Natural killer cell treated with Interleukin-12 subunit alpha and Interleukin-12 subunit beta and Interleukin-15 and Interleukin-18, amount 100 ng/mL, for 72 hours (primary cell): ENCODE measurements at regions not wholly inside any gene's neighbourhood (a gene's known extent, or its start where the extent isn't known, plus 50 kb on each side); places are given as distances from the start of the nearest gene placed in this dataset.

Experiments used
- ATAC-seq, 2 donors: fragments of 150-1000 bp; cut with Tn5 transposase in 1 of 2; sonication (Bioruptor Pico), chemical (Tn5 transposase) in 1 of 2; 2 replicates each; pipeline ENCODE4 v1.10.0; 2021
- DNase-seq: peaks from one replicate; pipeline ENCODE4 v3.0.0; 2022; ENCODE audit warnings: low spot score
- H3K27ac Mint-ChIP-seq, 2 donors: 1 replicate in 1 of 2; 2 replicates in 1 of 2; pipeline ENCODE4 v1.8.0; 2022; ENCODE audit warnings: mixed read lengths in 2 of 2, mild to moderate bottlenecking in 1 of 2, moderate library complexity in 1 of 2
- H3K27me3 Mint-ChIP-seq, 2 donors: 1 replicate in 1 of 2; 2 replicates in 1 of 2; pipeline ENCODE4 v1.8.0; 2022; ENCODE audit warnings: mixed read lengths in 2 of 2
- H3K36me3 Mint-ChIP-seq: one replicate; pipeline ENCODE4 v1.8.0; 2022; ENCODE audit warnings: mixed read lengths
- H3K4me1 Mint-ChIP-seq, 2 donors: 1 replicate in 1 of 2; 2 replicates in 1 of 2; pipeline ENCODE4 v1.8.0; 2022; ENCODE audit warnings: low read depth in 2 of 2, mixed read lengths in 2 of 2, mild to moderate bottlenecking in 1 of 2
- H3K4me3 Mint-ChIP-seq: one replicate; pipeline ENCODE4 v1.8.0; 2022; ENCODE audit warnings: mixed read lengths
- H3K9me3 Mint-ChIP-seq: 2 replicates; pipeline ENCODE4 v1.8.0; 2022; ENCODE audit warnings: mixed read lengths

GRCh38 chr4:180642732-180643131 lies 1600.5 kb upstream of the TENM3 start:
- DNase-seq (no peak), ATAC-seq (no peak)
- H3K4me1 Mint-ChIP-seq = no peaks in the 10 kb centered on the region
- H3K9me3 Mint-ChIP-seq = no peaks in the 10 kb centered on the region
- H3K27me3 Mint-ChIP-seq = no peaks in the 10 kb centered on the region
- H3K27ac Mint-ChIP-seq = no peak overlapping the region
- no peaks in the 10 kb centered on the region for H3K36me3 Mint-ChIP-seq
- H3K4me3 Mint-ChIP-seq = no peak overlapping the region

GRCh38 chr4:180650273-180650672 lies 1592.9 kb upstream of the TENM3 start:
- DNase-seq = no peak
- Mint-ChIP-seq H3K4me3 (no peak overlapping the region), H3K27ac (no peak overlapping the region), H3K27me3 (no peaks in the 10 kb centered on the region), H3K4me1 (no peaks in the 10 kb centered on the region), H3K9me3 (no peaks in the 10 kb centered on the region), H3K36me3 (no peaks in the 10 kb centered on the region)
- ATAC-seq = no peak

- DNase-seq = no peak
- H3K27me3 Mint-ChIP-seq = no peaks in the 10 kb centered on the region
- no peaks in the 10 kb centered on the region for H3K4me1 Mint-ChIP-seq
- H3K27ac Mint-ChIP-seq = no peak overlapping the region
- H3K9me3 Mint-ChIP-seq = no peaks in the 10 kb centered on the region
- no peak overlapping the region for H3K4me3 Mint-ChIP-seq
- no peak for ATAC-seq
- H3K36me3 Mint-ChIP-seq = no peaks in the 10 kb centered on the region
Observed at GRCh38 chr4:180652533-180652932, 1590.7 kb upstream of the TENM3 start.

GRCh38 chr4:180655886-180656285 lies 1587.3 kb upstream of the TENM3 start:
- H3K9me3 Mint-ChIP-seq = peaks cover 3% of the 10 kb centered on the region
- H3K27ac Mint-ChIP-seq = no peak overlapping the region

GRCh38 chr4:180657881-180658280 lies 1585.3 kb upstream of the TENM3 start:
- H3K4me3 Mint-ChIP-seq = no peak overlapping the region
- ATAC-seq (no peak), DNase-seq (no peak)
- no peaks in the 10 kb centered on the region for H3K36me3 Mint-ChIP-seq
- no peaks in the 10 kb centered on the region for H3K27me3 Mint-ChIP-seq
- peaks cover 3% of the 10 kb centered on the region for H3K9me3 Mint-ChIP-seq
- H3K27ac Mint-ChIP-seq = no peak overlapping the region
- no peaks in the 10 kb centered on the region for H3K4me1 Mint-ChIP-seq

More at GRCh38 chr4:180655886-180656285, 1587.3 kb upstream of the TENM3 start:
- ATAC-seq (no peak), DNase-seq (no peak)
- Mint-ChIP-seq H3K4me1 (no peaks in the 10 kb centered on the region), H3K27me3 (no peaks in the 10 kb centered on the region), H3K36me3 (no peaks in the 10 kb centered on the region), H3K4me3 (no peak overlapping the region)

- ATAC-seq (no peak), DNase-seq (no peak)
- Mint-ChIP-seq H3K36me3 (no peaks in the 10 kb centered on the region), H3K4me3 (no peak overlapping the region), H3K4me1 (no peaks in the 10 kb centered on the region), H3K9me3 (no peaks in the 10 kb centered on the region), H3K27me3 (no peaks in the 10 kb centered on the region), H3K27ac (no peak overlapping the region)
Observed at GRCh38 chr4:180664766-180665368, 1578.3 kb upstream of the TENM3 start.

- no peak overlapping the region for H3K27ac Mint-ChIP-seq
- H3K4me1 Mint-ChIP-seq = no peaks in the 10 kb centered on the region
- H3K36me3 Mint-ChIP-seq = no peaks in the 10 kb centered on the region
- no peaks in the 10 kb centered on the region for H3K9me3 Mint-ChIP-seq
- ATAC-seq = no peak
- DNase-seq = no peak
- H3K27me3 Mint-ChIP-seq = no peaks in the 10 kb centered on the region
- no peak overlapping the region for H3K4me3 Mint-ChIP-seq
Observed at GRCh38 chr4:180665481-180665880, 1577.7 kb upstream of the TENM3 start.

GRCh38 chr4:180665994-180666824 lies 1577.0 kb upstream of the TENM3 start:
- Mint-ChIP-seq H3K27ac (no peak overlapping the region), H3K9me3 (no peaks in the 10 kb centered on the region), H3K27me3 (no peaks in the 10 kb centered on the region), H3K36me3 (no peaks in the 10 kb centered on the region), H3K4me3 (no peak overlapping the region), H3K4me1 (no peaks in the 10 kb centered on the region)
- DNase-seq = no peak
- ATAC-seq = no peak

GRCh38 chr4:180668732-180669131 lies 1574.5 kb upstream of the TENM3 start:
- Mint-ChIP-seq H3K27me3 (no peaks in the 10 kb centered on the region), H3K4me3 (no peak overlapping the region), H3K27ac (no peak overlapping the region), H3K4me1 (no peaks in the 10 kb centered on the region), H3K36me3 (no peaks in the 10 kb centered on the region), H3K9me3 (no peaks in the 10 kb centered on the region)
- no peak for ATAC-seq
- no peak for DNase-seq

- Mint-ChIP-seq H3K9me3 (no peaks in the 10 kb centered on the region), H3K27ac (no peak overlapping the region), H3K4me1 (no peaks in the 10 kb centered on the region), H3K4me3 (no peak overlapping the region), H3K27me3 (no peaks in the 10 kb centered on the region), H3K36me3 (no peaks in the 10 kb centered on the region)
- DNase-seq (no peak), ATAC-seq (no peak)
Observed at GRCh38 chr4:180669680-180670079, 1573.5 kb upstream of the TENM3 start.

- Mint-ChIP-seq H3K4me1 (no peaks in the 10 kb centered on the region), H3K9me3 (peaks cover 9% of the 10 kb centered on the region), H3K4me3 (no peak overlapping the region), H3K36me3 (no peaks in the 10 kb centered on the region), H3K27me3 (no peaks in the 10 kb centered on the region), H3K27ac (no peak overlapping the region)
- ATAC-seq (no peak), DNase-seq (no peak)
Observed at GRCh38 chr4:180674619-180675358, 1568.4 kb upstream of the TENM3 start.

- no peak for ATAC-seq
- no peak overlapping the region for H3K27ac Mint-ChIP-seq
- H3K9me3 Mint-ChIP-seq = peaks cover 9% of the 10 kb centered on the region
- DNase-seq = no peak
- H3K27me3 Mint-ChIP-seq = no peaks in the 10 kb centered on the region
- no peaks in the 10 kb centered on the region for H3K4me1 Mint-ChIP-seq
- no peaks in the 10 kb centered on the region for H3K36me3 Mint-ChIP-seq
- no peak overlapping the region for H3K4me3 Mint-ChIP-seq
Observed at GRCh38 chr4:180675359-180675650, 1567.9 kb upstream of the TENM3 start.

- no peaks in the 10 kb centered on the region for H3K4me1 Mint-ChIP-seq
- ATAC-seq = no peak
Observed at GRCh38 chr4:180680305-180680704, 1562.9 kb upstream of the TENM3 start.

GRCh38 chr4:180682776-180683175 lies 1560.4 kb upstream of the TENM3 start:
- peaks cover 12% of the 10 kb centered on the region for H3K9me3 Mint-ChIP-seq
- DNase-seq (no peak), ATAC-seq (no peak)
- H3K36me3 Mint-ChIP-seq = no peaks in the 10 kb centered on the region
- no peak overlapping the region for H3K4me3 Mint-ChIP-seq
- no peaks in the 10 kb centered on the region for H3K27me3 Mint-ChIP-seq
- no peak overlapping the region for H3K27ac Mint-ChIP-seq
- no peaks in the 10 kb centered on the region for H3K4me1 Mint-ChIP-seq

More at GRCh38 chr4:180680305-180680704, 1562.9 kb upstream of the TENM3 start:
- Mint-ChIP-seq H3K4me3 (no peak overlapping the region), H3K36me3 (no peaks in the 10 kb centered on the region), H3K9me3 (peaks cover 10% of the 10 kb centered on the region), H3K27me3 (no peaks in the 10 kb centered on the region), H3K27ac (no peak overlapping the region)
- no peak for DNase-seq
